H1 (cell line): ENCODE measurements at regions not wholly inside any gene's neighbourhood (a gene's known extent, or its start where the extent isn't known, plus 50 kb on each side); places are given as distances from the start of the nearest gene placed in this dataset.

Experiments
- CTCF ChIA-PET: fragments of 300-600 bp; sonication (Branson Sonifier 250); formaldehyde crosslinking; loops from one replicate; lab custom pipeline; 2021; ENCODE audit not compliant: partially characterized antibody; lab: Charles Lee
- POLR2A ChIA-PET: fragments of 300-600 bp; sonication (Branson Sonifier 250); formaldehyde crosslinking; loops from one replicate; lab custom pipeline; 2021; ENCODE audit warnings: inconsistent platforms; ENCODE audit not compliant: partially characterized antibody; lab: Charles Lee
- DNase-seq, 2 experiments: peaks; one replicate each; pipeline versions ENCODE4 v3.0.0 to v3.0.0-alpha.2; 2010 to 2022; ENCODE audit warnings: low spot score in 2 of 2, low read depth in 1 of 2, mixed read lengths in 1 of 2
- FAIRE-seq: peaks from 2 replicates; lab custom pipeline; 2011; peaks lifted over from hg19 to GRCh38; lab: Jason Lieb, UNC
- H2AFZ ChIP-seq: 2 replicates; pipeline ENCODE4 v1.8.1; 2012; ENCODE audit warnings: low read length, inconsistent platforms
- H2AK5ac ChIP-seq: 2 replicates; pipeline ENCODE4 v1.6.1; 2013; ENCODE audit warnings: low read depth, low read length
- H2BK120ac ChIP-seq: replicated peaks from 2 replicates; pipeline ENCODE3; 2013; ENCODE audit warnings: low read depth, low read length, inconsistent platforms
- H2BK12ac ChIP-seq: 2 replicates; pipeline ENCODE4 v1.6.1; 2013; ENCODE audit warnings: low read depth, low read length
- H2BK15ac ChIP-seq: 2 replicates; pipeline ENCODE4 v1.6.1; 2013; ENCODE audit warnings: low read length
- H2BK20ac ChIP-seq: 2 replicates; pipeline ENCODE4 v1.6.1; 2013; ENCODE audit warnings: low read length
- H2BK5ac ChIP-seq: 2 replicates; pipeline ENCODE4 v1.6.1; 2013; ENCODE audit warnings: low read depth, low read length
- H3K14ac ChIP-seq: 2 replicates; pipeline ENCODE4 v1.6.1; 2013; ENCODE audit warnings: inconsistent platforms; ENCODE audit not compliant: insufficient read length
- H3K18ac ChIP-seq: 2 replicates; pipeline ENCODE4 v1.6.1; 2013; ENCODE audit warnings: low read length; ENCODE audit errors: extremely low read depth
- H3K23ac ChIP-seq: 2 replicates; pipeline ENCODE4 v1.6.1; 2013; ENCODE audit warnings: inconsistent platforms; ENCODE audit not compliant: insufficient read length
- H3K23me2 ChIP-seq: 2 replicates; pipeline ENCODE4 v1.6.1; 2013; ENCODE audit warnings: low read depth, low read length
- H3K27ac ChIP-seq: 2 replicates; pipeline ENCODE4 v1.6.1; 2011; ENCODE audit warnings: low read depth, low read length, inconsistent platforms
- H3K27me3 ChIP-seq, 4 experiments: replicated peaks in 1 of 4; 1 replicate in 1 of 4; 2 replicates in 3 of 4; pipeline versions ENCODE4 v1.6.1 to v1.8.1; 2011 to 2013; ENCODE audit warnings: low read length in 3 of 4, mild to moderate bottlenecking in 3 of 4, inconsistent platforms in 2 of 4, mixed read lengths in 2 of 4, moderate library complexity in 1 of 4; ENCODE audit not compliant: control insufficient read depth in 3 of 4, insufficient read depth in 3 of 4; ENCODE audit errors: extremely low read depth in 1 of 4
- H3K36me3 ChIP-seq, 4 experiments: 2 replicates each; pipeline versions ENCODE4 v1.6.1 to v1.8.1; 2011 to 2013; ENCODE audit warnings: mild to moderate bottlenecking in 4 of 4, low read length in 3 of 4, moderate library complexity in 2 of 4, control low read depth in 1 of 4, inconsistent platforms in 1 of 4; ENCODE audit not compliant: insufficient read depth in 4 of 4, control insufficient read depth in 2 of 4
- H3K4ac ChIP-seq: replicated peaks from 2 replicates; pipeline ENCODE3; 2013; ENCODE audit warnings: low read length, low read depth, mixed read lengths, inconsistent platforms; ENCODE audit not compliant: insufficient read length
- H3K4me1 ChIP-seq, 4 experiments: replicated peaks in 1 of 4; 1 replicate in 1 of 4; 2 replicates in 3 of 4; pipeline versions ENCODE4 v1.6.1 to v1.8.1; 2011 to 2013; ENCODE audit warnings: low read length in 3 of 4, inconsistent platforms in 2 of 4, mixed read lengths in 1 of 4; ENCODE audit not compliant: insufficient read depth in 4 of 4, control insufficient read depth in 3 of 4
- H3K4me2 ChIP-seq, 2 experiments: 2 replicates each; pipeline versions ENCODE4 v1.6.1 to v1.8.1; 2011 to 2013; ENCODE audit warnings: low read depth in 2 of 2, low read length in 2 of 2, control low read depth in 1 of 2, inconsistent platforms in 1 of 2, mild to moderate bottlenecking in 1 of 2; ENCODE audit not compliant: insufficient read depth in 1 of 2
- H3K4me3 ChIP-seq, 4 experiments: fragments of 200-600, 300-600 bp in 1 of 4; sonication (generic), shearing (Covaris generic), sonication (Bioruptor Twin) in 1 of 4; 2 replicates each; pipeline versions ENCODE4 v1.5.1 to v1.8.1; 2011 to 2016; ENCODE audit warnings: low read length in 4 of 4, low read depth in 3 of 4, control low read depth in 2 of 4, inconsistent platforms in 2 of 4, mild to moderate bottlenecking in 2 of 4, mixed read lengths in 1 of 4, moderate library complexity in 1 of 4; ENCODE audit not compliant: insufficient read depth in 2 of 4; ENCODE audit errors: extremely low read depth in 1 of 4
- H3K56ac ChIP-seq: replicated peaks from 2 replicates; pipeline ENCODE3; 2013; ENCODE audit warnings: low read depth, mild to moderate bottlenecking, mixed read lengths, low read length, inconsistent platforms; ENCODE audit not compliant: insufficient read length
- H3K79me1 ChIP-seq: 2 replicates; pipeline ENCODE4 v1.6.1; 2013; ENCODE audit warnings: low read depth, low read length, control low read depth
- H3K79me2 ChIP-seq, 2 experiments: 2 replicates each; pipeline versions ENCODE4 v1.6.1 to v1.8.1; 2012 to 2013; ENCODE audit warnings: low read length in 2 of 2, mild to moderate bottlenecking in 2 of 2, inconsistent platforms in 1 of 2; ENCODE audit not compliant: insufficient read depth in 2 of 2, control insufficient read depth in 1 of 2
- H3K9ac ChIP-seq, 4 experiments: replicated peaks in 1 of 4; 1 replicate in 1 of 4; 2 replicates in 3 of 4; pipeline versions ENCODE4 v1.6.1 to v1.8.1; 2011 to 2013; ENCODE audit warnings: low read depth in 3 of 4, low read length in 3 of 4, control low read depth in 2 of 4, mild to moderate bottlenecking in 2 of 4, moderate library complexity in 2 of 4, inconsistent platforms in 1 of 4; ENCODE audit errors: extremely low read depth in 1 of 4
- H3K9me3 ChIP-seq, 2 experiments: 2 replicates each; pipeline versions ENCODE4 v1.6.1 to v1.8.1; 2012 to 2013; ENCODE audit warnings: mild to moderate bottlenecking in 2 of 2, moderate library complexity in 2 of 2, control low read depth in 1 of 2, inconsistent platforms in 1 of 2, low read depth in 1 of 2, low read length in 1 of 2, mixed read lengths in 1 of 2; ENCODE audit not compliant: insufficient read depth in 2 of 2
- H4K20me1 ChIP-seq, 2 experiments: replicated peaks in 1 of 2; 2 replicates each; pipeline versions ENCODE3 to v1.8.1; 2011 to 2013; ENCODE audit warnings: inconsistent platforms in 2 of 2, low read length in 2 of 2, mild to moderate bottlenecking in 1 of 2; ENCODE audit not compliant: insufficient read depth in 2 of 2, control insufficient read depth in 1 of 2
- H4K5ac ChIP-seq: 2 replicates; pipeline ENCODE4 v1.6.1; 2013; ENCODE audit warnings: low read length, low read depth, mixed read lengths, inconsistent platforms; ENCODE audit not compliant: insufficient read length
- H4K8ac ChIP-seq: 2 replicates; pipeline ENCODE4 v1.8.0; 2013; ENCODE audit warnings: mild to moderate bottlenecking, moderate library complexity, low read length, inconsistent platforms; ENCODE audit not compliant: insufficient read depth; ENCODE audit errors: extremely low read depth
- H4K91ac ChIP-seq: replicated peaks from 2 replicates; pipeline ENCODE3; 2013; ENCODE audit warnings: low read length, mixed read lengths, inconsistent platforms; ENCODE audit not compliant: insufficient read length
- CBX5 ChIP-seq: fragments of 300-800, 300-1000 bp; sonication (generic); IDR thresholded peaks from 2 replicates; pipeline ENCODE4 v1.7.1; 2016; ENCODE audit warnings: antibody characterized with exemption, low read length, low read depth
- GABPA ChIP-seq: IDR thresholded peaks from 2 replicates; pipeline ENCODE4 v1.6.1; 2011; ENCODE audit warnings: mild to moderate bottlenecking, low read length, moderate library complexity, borderline replicate concordance; ENCODE audit not compliant: insufficient read depth
- JUND ChIP-seq: IDR thresholded peaks from 2 replicates; pipeline ENCODE4 v1.6.1; 2011; ENCODE audit warnings: mild to moderate bottlenecking, improper control_type of control experiment, low read length
- KDM5A ChIP-seq: fragments of 200-600 bp; IDR thresholded peaks from 2 replicates; pipeline ENCODE4 v1.7.1; 2012; ENCODE audit warnings: mild to moderate bottlenecking, low read length, inconsistent platforms, mixed read lengths
- MAFK ChIP-seq: IDR thresholded peaks from 2 replicates; pipeline ENCODE4 v1.6.1; 2012; ENCODE audit warnings: low read depth, mild to moderate bottlenecking, improper control_type of control experiment, low read length
- NRF1 ChIP-seq: IDR thresholded peaks from 2 replicates; pipeline ENCODE4 v1.6.1; 2011; ENCODE audit warnings: mild to moderate bottlenecking, low read depth, low read length, improper control_type of control experiment
- PHF8 ChIP-seq: fragments of 200-600 bp; sonication (generic); conservative IDR thresholded peaks from 2 replicates; pipeline ENCODE4 v1.7.1; 2012; ENCODE audit warnings: low read depth, mild to moderate bottlenecking, inconsistent platforms, low read length, moderate library complexity
- POLR2AphosphoS5 ChIP-seq: IDR thresholded peaks from 2 replicates; pipeline ENCODE4 v1.6.1; 2011; ENCODE audit warnings: low read depth, low read length
- RAD21 ChIP-seq, 2 experiments: IDR thresholded peaks in 1 of 2; conservative IDR thresholded peaks in 1 of 2; 2 replicates each; pipeline ENCODE4 v1.6.1; 2011; ENCODE audit warnings: low read depth in 2 of 2, low read length in 2 of 2, improper control_type of control experiment in 1 of 2, inconsistent platforms in 1 of 2, mild to moderate bottlenecking in 1 of 2, moderate library complexity in 1 of 2
- RBBP5 ChIP-seq: IDR thresholded peaks from 2 replicates; pipeline ENCODE4 v1.7.1; 2012; ENCODE audit warnings: low read depth, mild to moderate bottlenecking, inconsistent platforms, low read length, moderate library complexity, borderline replicate concordance
- RXRA ChIP-seq: IDR thresholded peaks from 2 replicates; pipeline ENCODE4 v1.6.1; 2011; ENCODE audit warnings: low read depth, mild to moderate bottlenecking, low read length, moderate library complexity; ENCODE audit not compliant: insufficient read depth
- SIRT6 ChIP-seq: IDR thresholded peaks from one replicate; pipeline ENCODE4 v1.7.1; 2012; ENCODE audit warnings: low read length, inconsistent platforms
- SP1 ChIP-seq: IDR thresholded peaks from 2 replicates; pipeline ENCODE4 v1.6.1; 2011; ENCODE audit warnings: low read depth, low read length
- SP2 ChIP-seq: IDR thresholded peaks from 2 replicates; pipeline ENCODE4 v1.6.1; 2012; ENCODE audit warnings: mild to moderate bottlenecking, low read length, inconsistent platforms
- TAF7 ChIP-seq: optimal IDR thresholded peaks from 2 replicates; pipeline ENCODE3; 2011; ENCODE audit warnings: low read depth, mild to moderate bottlenecking, inconsistent platforms, low read length, moderate library complexity, borderline replicate concordance
- WGBS, 2 experiments: shearing (Covaris generic) in 1 of 2; methylation state at CpG; one replicate each; pipeline versions ENCODE4 v1.1.6 to v1.1.7; 2013 to 2015; ENCODE audit warnings: low lambda C conversion rate in 2 of 2, mixed read lengths in 2 of 2, inconsistent platforms in 1 of 2, low coverage in 1 of 2, missing lambda C conversion rate in 1 of 2; ENCODE audit not compliant: insufficient replicate concordance in 2 of 2, insufficient coverage in 1 of 2, insufficient read length in 1 of 2; ENCODE audit errors: extremely low coverage in 1 of 2, missing lambda C conversion rate in 1 of 2; 5-methylcytosine and 5-hydroxymethylcytosine counted together

- no peak overlapping the region for H3K9ac ChIP-seq
- WGBS, 2 experiments = 94% methylated on average over 5 of the region's 5 CpGs; no CpG with 5 or more reads in 1 of the 2 experiments
- no peaks in the 10 kb centered on the region for H3K4me1 ChIP-seq
- FAIRE-seq (no peak), DNase-seq (no peak)
- no peaks in the 10 kb centered on the region for H3K9me3 ChIP-seq
- H4K91ac ChIP-seq = no peak overlapping the region
- H3K79me1 ChIP-seq = no peaks in the 10 kb centered on the region
- CTCF ChIA-PET = no interaction called here
- H4K8ac ChIP-seq = no peak overlapping the region
- no peak overlapping the region for H3K27ac ChIP-seq
- no peak overlapping the region for H2BK120ac ChIP-seq
- H3K79me2 ChIP-seq = no peaks in the 10 kb centered on the region
- H2AFZ ChIP-seq = no peak overlapping the region
- no peak overlapping the region for H3K23ac ChIP-seq
- no peak overlapping the region for H3K14ac ChIP-seq
- no peak overlapping the region for H2BK12ac ChIP-seq
- no peak overlapping the region for H4K5ac ChIP-seq
- H2BK5ac ChIP-seq = no peak overlapping the region
- no peak overlapping the region for H3K4me2 ChIP-seq
- H3K27me3 ChIP-seq = no peaks in the 10 kb centered on the region
- no peaks in the 10 kb centered on the region for H4K20me1 ChIP-seq
- H3K36me3 ChIP-seq = no peaks in the 10 kb centered on the region
- no peak overlapping the region for H3K4me3 ChIP-seq
- no peak overlapping the region for H3K18ac ChIP-seq
- no peaks in the 10 kb centered on the region for H3K23me2 ChIP-seq
- no peak overlapping the region for H2AK5ac ChIP-seq
- no peak overlapping the region for H2BK15ac ChIP-seq
- no peak overlapping the region for H3K4ac ChIP-seq
- POLR2A ChIA-PET = no interaction called here
- H2BK20ac ChIP-seq = no peak overlapping the region
- no peak overlapping the region for H3K56ac ChIP-seq
- no peak for TF ChIP-seq MAFK
- TF ChIP-seq SP1 = no peak
- TF ChIP-seq RXRA = no peak
- TF ChIP-seq SIRT6 = no peak
- no peak for TF ChIP-seq GABPA
- TF ChIP-seq POLR2AphosphoS5 = no peak
- no peak for TF ChIP-seq CBX5
- no peak for TF ChIP-seq KDM5A
- no peak for TF ChIP-seq TAF7
- no peak for TF ChIP-seq JUND
- TF ChIP-seq RAD21 (IDR thresholded peaks at IDR 0.05 in 1 of 2, conservative IDR thresholded peaks at IDR 0.05 in 1 of 2; ENCODE audit: low read depth in 2 of 2, low read length in 2 of 2) = no peak
- no peak for TF ChIP-seq SP2
- TF ChIP-seq RBBP5 = no peak
- no peak for TF ChIP-seq PHF8
- TF ChIP-seq NRF1 = no peak
Observed at GRCh38 chr4:83837614-83838308, 301.9 kb downstream of the GPAT3 start.
